NOMO-1 treated with dmso at 0.1 percent for 144 hours (cell line): ENCODE measurements at regions not wholly inside any gene's neighbourhood (a gene's known extent, or its start where the extent isn't known, plus 50 kb on each side); places are given as distances from the start of the nearest gene placed in this dataset.

ENCODE experiments used
- DNase-seq: peaks from one replicate; lab custom pipeline; 2025; ENCODE audit not compliant: unreplicated experiment; lab: John Stamatoyannopoulos, UW

DNA sequence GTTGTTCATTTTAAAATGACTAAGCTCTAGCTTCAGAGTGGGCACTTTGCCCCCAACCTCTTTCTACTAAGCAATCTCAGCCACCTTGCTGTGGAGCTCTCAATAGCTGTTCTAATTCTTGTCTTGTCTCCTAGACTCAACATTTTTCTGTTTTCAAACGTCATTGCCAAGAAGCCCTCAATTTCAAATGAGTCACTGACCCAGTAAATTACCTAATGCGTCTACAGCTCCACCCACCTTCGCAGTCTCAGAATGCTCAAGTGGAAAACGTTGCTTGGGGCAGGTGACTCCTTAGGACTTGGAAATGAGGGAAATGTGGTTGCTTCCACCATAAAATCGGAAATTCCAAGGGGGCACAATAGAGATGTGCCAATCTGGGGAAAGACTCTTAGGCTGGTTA lies 59.0 kb downstream of the ING2 start:
- peak; percentile 52 for DNase-seq

DNA sequence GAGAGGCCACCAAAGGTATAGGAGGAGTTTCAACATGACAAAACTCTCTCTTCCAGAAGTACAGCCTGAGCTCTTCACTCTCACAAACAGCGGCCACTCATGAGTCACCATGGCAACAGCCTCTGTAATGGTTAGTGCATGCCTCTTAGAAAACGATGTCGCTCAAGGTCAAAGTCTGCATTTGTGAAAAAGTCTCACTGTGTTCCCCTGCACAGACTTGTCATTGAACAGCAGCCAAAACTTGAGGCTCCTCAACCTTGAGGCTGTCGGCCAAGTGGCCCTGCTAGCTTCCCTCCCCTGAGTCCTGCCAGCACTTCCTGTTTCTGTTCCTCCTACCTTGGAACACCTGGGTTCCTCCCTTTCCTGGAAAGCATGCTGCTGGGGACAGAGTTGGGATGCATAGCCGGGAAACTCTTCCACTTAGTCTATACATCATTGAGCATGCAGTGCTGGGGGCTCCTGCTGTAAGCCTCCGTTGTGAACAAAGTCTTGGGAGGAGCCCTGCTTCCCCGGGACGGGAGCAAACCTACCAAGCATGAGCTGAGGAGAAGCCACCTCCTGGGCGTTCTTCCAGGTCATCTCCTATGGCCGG lies 66.6 kb downstream of the ING2 start:
- peak; percentile 5 for DNase-seq

DNA sequence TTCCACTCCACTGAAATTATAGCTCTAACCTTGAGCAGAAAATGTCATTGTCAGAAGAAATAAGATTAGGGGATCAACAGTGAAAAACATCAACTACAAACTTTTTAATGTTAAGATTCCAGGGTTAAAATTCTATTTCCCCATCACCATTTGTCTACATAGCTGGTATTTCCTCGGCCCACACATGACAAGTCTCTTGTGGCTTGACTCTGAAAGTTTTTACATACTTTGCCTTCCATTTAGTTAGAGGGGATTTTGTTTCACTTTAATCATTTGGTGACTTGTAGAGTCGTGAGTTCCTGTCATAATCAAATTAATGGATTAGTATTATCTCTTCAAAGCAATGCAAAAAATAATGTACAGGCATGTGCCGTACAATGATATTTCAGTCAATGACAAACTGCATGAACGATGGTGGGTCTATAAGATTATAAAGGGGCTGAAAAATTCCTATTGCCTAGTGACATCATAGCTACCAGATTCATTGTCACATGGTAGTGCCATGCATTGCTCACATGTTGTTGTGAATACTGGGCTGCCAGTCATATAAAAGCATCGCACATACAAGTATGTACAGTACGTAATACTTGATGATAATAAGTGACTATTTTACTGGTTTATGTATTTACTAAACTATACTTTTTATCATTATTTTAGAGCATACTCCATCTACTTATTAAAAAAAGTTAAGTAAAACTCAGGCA lies 72.0 kb downstream of the ING2 start:
- DNase-seq = no peak

DNA sequence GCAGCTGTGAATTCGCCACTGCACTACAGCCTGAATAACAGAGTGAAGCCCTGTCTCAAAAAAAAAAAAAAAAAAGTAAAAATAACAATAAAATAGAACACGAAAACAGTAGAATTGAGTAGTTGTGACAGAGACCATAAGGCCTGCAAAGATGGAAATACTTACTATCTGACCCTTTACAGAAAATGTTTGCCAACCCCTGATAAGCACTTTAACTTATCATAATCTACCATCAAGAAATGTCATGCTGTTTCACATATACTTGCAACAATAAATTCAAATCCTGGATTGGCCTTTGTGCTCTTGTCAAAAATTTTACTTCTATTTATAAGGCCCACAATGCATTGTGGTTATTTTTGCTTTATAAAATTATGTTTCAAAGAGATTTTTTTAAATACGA lies 75.5 kb downstream of the ING2 start:
- DNase-seq = no peak

DNA sequence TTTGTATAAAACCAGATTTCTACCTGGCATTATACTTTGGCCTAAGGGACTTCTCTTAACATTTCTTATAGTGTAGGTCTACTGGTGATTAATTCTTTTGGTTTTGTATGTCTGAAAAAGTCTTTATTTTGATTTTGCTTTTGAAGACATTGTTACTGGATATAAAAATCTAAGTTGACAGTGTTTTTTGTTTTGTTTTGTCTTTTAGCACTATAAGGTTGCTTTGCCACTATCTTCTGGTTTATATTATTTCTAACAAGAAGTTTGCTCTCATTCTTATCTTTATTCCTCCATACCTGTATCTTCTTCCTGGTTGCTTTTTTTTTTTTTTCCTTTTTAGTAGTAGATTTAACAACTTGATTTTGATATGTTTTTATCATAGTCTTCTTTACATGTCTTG lies 76.0 kb downstream of the ING2 start:
- DNase-seq = no peak

DNA sequence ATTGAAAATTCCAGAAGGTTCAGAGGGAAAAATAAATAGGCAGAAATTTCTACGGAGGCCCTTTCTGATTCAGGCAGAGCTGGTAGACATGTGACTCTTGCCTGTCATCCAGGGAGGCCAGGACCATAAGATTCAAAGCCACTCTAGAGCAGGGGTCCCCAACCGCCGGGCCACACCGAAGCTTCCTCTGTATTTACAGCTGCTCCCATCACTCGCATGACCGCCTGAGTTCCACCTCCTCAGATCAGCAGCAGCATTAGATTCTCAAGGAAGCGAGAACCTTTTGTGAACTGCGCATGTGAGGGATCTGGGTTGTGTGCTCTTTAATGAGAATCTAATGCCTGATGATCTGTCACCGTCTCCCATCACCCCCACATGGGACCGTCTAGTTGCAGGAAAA lies 72.2 kb downstream of the RWDD4 start:
- DNase-seq = no peak

DNA sequence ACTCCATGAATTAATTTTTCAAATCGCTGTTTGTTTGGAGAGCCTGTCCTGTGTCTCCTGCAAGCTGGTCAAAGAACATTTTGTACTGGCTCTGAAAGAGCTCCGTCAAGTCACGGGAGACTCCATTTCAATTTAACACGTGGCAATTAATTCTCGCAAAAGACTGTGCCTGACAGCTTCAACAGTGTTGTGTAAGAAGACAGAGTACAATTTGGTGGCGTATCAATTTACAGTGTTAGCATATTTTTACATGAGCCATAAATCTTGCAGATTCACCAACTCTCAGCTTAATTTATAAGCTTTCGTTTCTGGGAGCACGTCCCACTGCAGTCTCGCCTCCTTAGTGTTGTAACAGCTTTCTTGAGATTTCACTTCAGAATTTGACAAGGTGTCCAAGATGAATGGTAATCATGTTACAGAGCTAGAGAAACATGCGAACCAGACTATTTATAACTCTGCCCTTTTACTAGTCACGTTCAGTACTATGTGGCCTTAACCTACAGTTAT lies 70.8 kb downstream of the RWDD4 start:
- peak; percentile 78 for DNase-seq

DNA sequence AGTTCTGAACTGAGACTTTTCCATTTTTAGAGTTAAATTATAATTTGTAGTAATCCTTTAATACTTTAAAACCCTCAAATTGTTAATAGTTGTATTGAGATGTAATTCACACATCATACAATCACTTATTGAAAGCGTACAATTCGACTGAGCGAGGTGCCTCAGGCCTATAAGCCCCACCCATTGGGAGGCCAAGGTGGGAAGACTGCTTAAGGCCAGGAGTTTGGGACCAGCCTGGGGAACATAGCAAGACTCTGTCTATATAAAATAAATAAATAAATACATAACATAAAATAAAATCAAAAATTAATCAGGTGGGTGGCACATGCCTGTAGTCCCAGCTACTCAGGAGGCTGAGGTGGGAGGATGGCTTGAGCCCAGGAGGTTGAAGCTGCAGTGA lies 70.3 kb downstream of the RWDD4 start:
- DNase-seq = no peak

DNA sequence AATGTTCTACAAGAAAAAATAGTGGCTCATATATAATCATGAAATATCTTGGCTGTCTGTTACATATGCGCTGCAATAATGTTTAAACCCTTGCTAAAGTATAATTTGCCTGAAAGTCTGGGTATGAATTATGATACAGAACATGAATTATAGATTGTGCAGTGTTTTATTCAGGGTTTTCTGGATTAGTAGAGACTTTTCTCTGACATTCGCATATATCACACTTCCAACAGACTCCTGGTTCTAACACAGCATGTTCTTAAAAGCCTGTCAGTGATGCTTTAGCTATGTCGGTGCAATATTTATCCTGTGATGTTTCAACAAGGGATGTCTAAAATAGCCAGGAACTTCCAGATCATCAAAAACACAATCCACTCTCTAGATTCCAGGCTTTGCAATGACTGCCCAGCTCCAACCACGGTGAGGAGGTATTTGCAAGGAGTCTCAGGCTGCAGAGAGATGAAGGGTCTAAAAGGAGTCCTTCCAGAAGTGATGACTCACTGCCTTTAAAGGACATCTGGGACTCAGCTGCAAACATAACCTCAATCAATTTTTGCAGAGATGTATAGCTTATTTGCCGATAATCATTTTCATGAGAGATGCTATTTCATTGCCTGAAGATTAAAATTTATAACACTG lies 69.4 kb downstream of the RWDD4 start:
- DNase-seq = no peak
